ENCODE measurements at regions not wholly inside any gene's neighbourhood (a gene's known extent, or its start where the extent isn't known, plus 50 kb on each side); places are given as distances from the start of the nearest gene placed in this dataset.

- H3K4me3 ChIP-seq (ENCODE audit: control insufficient read depth in 2 of 3, extremely low read depth in 1 of 3, insufficient read depth in 2 of 3, low read depth in 1 of 3, low read length in 3 of 3), result no peak overlapping the region
- peaks cover 18% of the 10 kb centered on the region for H3K4me1 ChIP-seq (ENCODE audit: control insufficient read depth, extremely low read depth, insufficient read depth, low read length)
- no peaks in the 10 kb centered on the region for H3K9me1 ChIP-seq (ENCODE audit: control insufficient read depth, extremely low read depth, insufficient read depth, low read length)
- H3K9me3 ChIP-seq (ENCODE audit: control insufficient read depth, low read depth, low read length), result no peaks in the 10 kb centered on the region
- no peaks in the 10 kb centered on the region for H3K27me3 ChIP-seq (ENCODE audit: control insufficient read depth, extremely low read depth, insufficient read depth, low read length)
- TF ChIP-seq EZH2 (IDR thresholded peaks at IDR 0.05; ENCODE audit: low read length) (no peak), CTCF (optimal IDR thresholded peaks at IDR 0.05 in 1 of 3, IDR thresholded peaks at IDR 0.05 in 1 of 3, conservative IDR thresholded peaks at IDR 0.05 in 1 of 3; ENCODE audit: extremely low read depth in 1 of 3, insufficient read depth in 2 of 3, low read length in 3 of 3) (no peak)
- no peaks in the 10 kb centered on the region for H3K36me3 ChIP-seq (ENCODE audit: control insufficient read depth in 2 of 2, extremely low read depth in 1 of 2, insufficient read depth in 2 of 2, low read length in 2 of 2)
- no peak overlapping the region for H3K9ac ChIP-seq (ENCODE audit: control insufficient read depth, extremely low read depth, insufficient read depth, low read length)
- FAIRE-seq (no peak), DNase-seq (ENCODE audit: low read depth, low spot score) (no peak)
- H3K27ac ChIP-seq (ENCODE audit: control insufficient read depth, insufficient read depth, low read length), result no peak overlapping the region
- H4K20me1 ChIP-seq (ENCODE audit: control insufficient read depth, extremely low read depth, insufficient read depth, low read length), result no peaks in the 10 kb centered on the region
- H3K79me2 ChIP-seq (ENCODE audit: control insufficient read depth, insufficient read depth, low read length), result no peaks in the 10 kb centered on the region
- no peak overlapping the region for H3K4me2 ChIP-seq (ENCODE audit: control insufficient read depth, extremely low read depth, insufficient read depth, low read depth, low read length)
- dilution Hi-C loops (cut with MboI; ENCODE audit: extremely low pct_ligation_motif_present, low sequenced_read_pairs), result no loop called here
- no peak overlapping the region for H2AFZ ChIP-seq (ENCODE audit: control insufficient read depth, low read length)
These were observed 479.4 kb downstream of the PCDH20 start for GRCh38 chr13:60936281-60936680.

- Histone ChIP-seq H3K4me1 (ENCODE audit: control insufficient read depth, extremely low read depth, insufficient read depth, low read length) (peaks cover 20% of the 10 kb centered on the region), H3K9me1 (ENCODE audit: control insufficient read depth, extremely low read depth, insufficient read depth, low read length) (no peaks in the 10 kb centered on the region), H3K27me3 (ENCODE audit: control insufficient read depth, extremely low read depth, insufficient read depth, low read length) (no peaks in the 10 kb centered on the region), H3K4me3 (ENCODE audit: control insufficient read depth in 2 of 3, extremely low read depth in 1 of 3, insufficient read depth in 2 of 3, low read depth in 1 of 3, low read length in 3 of 3) (no peak overlapping the region), H3K9me3 (ENCODE audit: control insufficient read depth, low read depth, low read length) (no peaks in the 10 kb centered on the region), H3K36me3 (ENCODE audit: control insufficient read depth in 2 of 2, extremely low read depth in 1 of 2, insufficient read depth in 2 of 2, low read length in 2 of 2) (no peaks in the 10 kb centered on the region), H3K4me2 (ENCODE audit: control insufficient read depth, extremely low read depth, insufficient read depth, low read depth, low read length) (peak overlapping the region; percentile 17), H3K27ac (ENCODE audit: control insufficient read depth, insufficient read depth, low read length) (no peak overlapping the region), H3K79me2 (ENCODE audit: control insufficient read depth, insufficient read depth, low read length) (no peaks in the 10 kb centered on the region), H3K9ac (ENCODE audit: control insufficient read depth, extremely low read depth, insufficient read depth, low read length) (no peak overlapping the region), H4K20me1 (ENCODE audit: control insufficient read depth, extremely low read depth, insufficient read depth, low read length) (no peaks in the 10 kb centered on the region), H2AFZ (ENCODE audit: control insufficient read depth, low read length) (no peak overlapping the region)
- FAIRE-seq, result peak; percentile 20
- DNase-seq (ENCODE audit: low read depth, low spot score), result no peak
- dilution Hi-C loops (cut with MboI; ENCODE audit: extremely low pct_ligation_motif_present, low sequenced_read_pairs), result no loop called here
- TF ChIP-seq EZH2 (IDR thresholded peaks at IDR 0.05; ENCODE audit: low read length), result no peak
- TF ChIP-seq CTCF (optimal IDR thresholded peaks at IDR 0.05 in 1 of 3, IDR thresholded peaks at IDR 0.05 in 1 of 3, conservative IDR thresholded peaks at IDR 0.05 in 1 of 3; ENCODE audit: extremely low read depth in 1 of 3, insufficient read depth in 2 of 3, low read length in 3 of 3), result no peak
These were observed 482.0 kb downstream of the PCDH20 start for GRCh38 chr13:60933638-60934037.
